HepG2 (cell line): ENCODE measurements at regions not wholly inside any gene's neighbourhood (a gene's known extent, or its start where the extent isn't known, plus 50 kb on each side); places are given as distances from the start of the nearest gene placed in this dataset.

Experiments
- ATAC-seq: fragments of 200-7000 bp; cut with Tn5 transposase; 3 replicates; pipeline ENCODE4 v1.9.1; 2020; ENCODE audit warnings: mild to moderate bottlenecking, moderate library complexity
- BruUV-seq: library from RNA; stranded (reverse); fragments of 400-500 nt; replicated peaks from 2 replicates; lab custom pipeline; 2021; lab: Mats Ljungman, UMichigan
- CTCF ChIA-PET: fragments of 300-600 bp; formaldehyde crosslinking; extraction: SDS; loops from one replicate; lab custom pipeline; 2021; ENCODE audit warnings: low total read pairs, inconsistent platforms, low intra/inter-chr PET ratio; lab: Yijun Ruan, JAX
- POLR2A ChIA-PET: fragments of 350-600 bp; sonication (Branson Sonifier 250); formaldehyde crosslinking; loops from one replicate; lab custom pipeline; 2020; ENCODE audit warnings: antibody characterized with exemption, inconsistent platforms; lab: Yijun Ruan, JAX
- DNase-seq: peaks from one replicate; pipeline ENCODE4 v3.0.0-alpha.2; 2015; ENCODE audit warnings: low spot score
- FAIRE-seq: peaks from 3 replicates; lab custom pipeline; 2011; peaks lifted over from hg19 to GRCh38; lab: Jason Lieb, UNC
- H2AFZ ChIP-seq: one replicate; pipeline ENCODE4 v1.6.1; 2011; ENCODE audit warnings: low read length, inconsistent platforms
- H3K27ac ChIP-seq: fragments of 300-600 bp; 3 replicates; pipeline ENCODE4 v1.8.0; 2011; ENCODE audit warnings: mixed run types, mild to moderate bottlenecking, mixed read lengths, low read length, inconsistent platforms; ENCODE audit not compliant: insufficient read depth; ENCODE audit errors: extremely low read length
- H3K27me3 ChIP-seq, 2 experiments: fragments of 200-600 bp in 1 of 2; 2 replicates in 1 of 2; 3 replicates in 1 of 2; pipeline versions ENCODE4 v1.6.0 to v1.8.0; 2011; ENCODE audit warnings: low read length in 2 of 2, mild to moderate bottlenecking in 2 of 2, moderate library complexity in 2 of 2, inconsistent platforms in 1 of 2; ENCODE audit not compliant: insufficient read depth in 2 of 2, control insufficient read depth in 1 of 2
- H3K36me3 ChIP-seq, 2 experiments: fragments of 200-600 bp in 1 of 2; replicated peaks in 1 of 2; 2 replicates in 1 of 2; 3 replicates in 1 of 2; pipeline versions ENCODE4 v1.5.1 to v1.8.0; 2011; ENCODE audit warnings: low read length in 2 of 2, inconsistent platforms in 1 of 2; ENCODE audit not compliant: insufficient read depth in 2 of 2, control insufficient read depth in 1 of 2
- H3K4me1 ChIP-seq: 2 replicates; pipeline ENCODE4 v1.5.1; 2012; ENCODE audit warnings: low read length, inconsistent platforms; ENCODE audit not compliant: insufficient read depth
- H3K4me2 ChIP-seq: 2 replicates; pipeline ENCODE4 v1.6.0; 2011; ENCODE audit warnings: low read depth, low read length, inconsistent platforms
- H3K4me3 ChIP-seq, 3 experiments: fragments of 200-600 bp in 1 of 3; sonication (generic), shearing (Covaris generic) in 1 of 3; replicated peaks in 1 of 3; 2 replicates each; pipeline ENCODE4 v1.5.1; 2011 to 2016; ENCODE audit warnings: low read length in 3 of 3, inconsistent platforms in 2 of 3, low read depth in 2 of 3, mild to moderate bottlenecking in 2 of 3, control low read depth in 1 of 3, mixed read lengths in 1 of 3; ENCODE audit not compliant: insufficient read depth in 1 of 3
- H3K79me2 ChIP-seq: one replicate; pipeline ENCODE4 v1.6.1; 2011; ENCODE audit warnings: low read length, inconsistent platforms; ENCODE audit not compliant: insufficient read depth
- H3K9ac ChIP-seq: 2 replicates; pipeline ENCODE4 v1.6.0; 2011; ENCODE audit warnings: mild to moderate bottlenecking, low read depth, low read length, inconsistent platforms; ENCODE audit not compliant: insufficient read depth
- H3K9me3 ChIP-seq: 2 replicates; pipeline ENCODE4 v1.5.1; 2012; ENCODE audit warnings: mild to moderate bottlenecking, low read length
- H4K20me1 ChIP-seq: 2 replicates; pipeline ENCODE4 v1.6.0; 2011; ENCODE audit warnings: inconsistent platforms, mild to moderate bottlenecking, low read length, moderate library complexity; ENCODE audit not compliant: insufficient read depth
- ARID5B ChIP-seq: IDR thresholded peaks from 2 replicates; pipeline ENCODE4 v1.4.0; 2020; ENCODE audit warnings: mild to moderate bottlenecking, missing genetic modification reagents
- ARNT ChIP-seq: fragments of 450-650 bp; IDR thresholded peaks from 2 replicates; pipeline ENCODE4 v1.6.1; 2017
- ARNTL ChIP-seq: sonication (generic); formaldehyde crosslinking; IDR thresholded peaks from 2 replicates; pipeline ENCODE4 v1.4.0; 2020; ENCODE audit warnings: mild to moderate bottlenecking, missing genetic modification reagents
- FOXA1 ChIP-seq, 2 experiments: fragments of 450-650 bp in 1 of 2; sonication (generic) in 1 of 2; formaldehyde crosslinking in 1 of 2; IDR thresholded peaks; 2 replicates each; pipeline versions ENCODE4 v1.4.0 to v1.6.1; 2016 to 2020; ENCODE audit warnings: missing genetic modification reagents in 1 of 2
- HDAC2 ChIP-seq: sonication (generic); formaldehyde crosslinking; IDR thresholded peaks from 2 replicates; pipeline ENCODE4 v1.4.0; 2020; ENCODE audit warnings: missing genetic modification reagents
- MLLT10 ChIP-seq: sonication (generic); formaldehyde crosslinking; IDR thresholded peaks from 2 replicates; pipeline ENCODE4 v1.4.0; 2020; ENCODE audit warnings: missing genetic modification reagents
- NFE2 ChIP-seq: sonication (generic); formaldehyde crosslinking; IDR thresholded peaks from 2 replicates; pipeline ENCODE4 v1.4.0; 2020; ENCODE audit warnings: missing genetic modification reagents
- NFRKB ChIP-seq: fragments of 450-650 bp; IDR thresholded peaks from 2 replicates; pipeline ENCODE4 v1.6.1; 2017
- RFX5 ChIP-seq: IDR thresholded peaks from 2 replicates; pipeline ENCODE4 v1.6.1; 2011; ENCODE audit warnings: low read depth, low read length, improper control_type of control experiment
- TBP ChIP-seq: sonication (generic); formaldehyde crosslinking; IDR thresholded peaks from 2 replicates; pipeline ENCODE4 v1.5.0; 2020; ENCODE audit warnings: missing genetic modification reagents
- ZNF256 ChIP-seq: sonication (generic); formaldehyde crosslinking; conservative IDR thresholded peaks from 2 replicates; pipeline ENCODE4 v1.4.0; 2020; ENCODE audit warnings: missing genetic modification reagents
- ZNF260 ChIP-seq: sonication (generic); formaldehyde crosslinking; IDR thresholded peaks from 2 replicates; pipeline ENCODE4 v1.4.0; 2020; ENCODE audit warnings: missing genetic modification reagents, low read depth, mild to moderate bottlenecking, borderline replicate concordance
- ZNF558 ChIP-seq: sonication (generic); formaldehyde crosslinking; IDR thresholded peaks from 2 replicates; pipeline ENCODE4 v1.9.0; 2022; ENCODE audit warnings: mild to moderate bottlenecking, missing genetic modification reagents, borderline replicate concordance
- ZNF577 ChIP-seq: sonication (generic); formaldehyde crosslinking; IDR thresholded peaks from 2 replicates; pipeline ENCODE4 v1.4.0; 2020; ENCODE audit warnings: mild to moderate bottlenecking, low read depth, missing genetic modification reagents, borderline replicate concordance
- ZNF713 ChIP-seq: sonication (generic); formaldehyde crosslinking; IDR thresholded peaks from 2 replicates; pipeline ENCODE4 v1.4.0; 2020; ENCODE audit warnings: mild to moderate bottlenecking, missing genetic modification reagents
- WGBS: methylation state at CpG from one replicate; pipeline ENCODE4 v1.1.6; 2017; ENCODE audit warnings: low lambda C conversion rate; 5-methylcytosine and 5-hydroxymethylcytosine counted together
- in situ Hi-C: cut with HindIII; loops from 2 replicates; pipeline ENCODE4 v1.10.0; 2017; ENCODE audit warnings: low pct_unique_long_range_greater_than_20kb; ENCODE audit not compliant: extremely low pct_ligation_motif_present
- intact Hi-C: fragments of 100-400 bp; cut with micrococcal nuclease; formaldehyde crosslinking; loops from one replicate; pipeline ENCODE4 v1.10.0; 2022; ENCODE audit not compliant: unreplicated experiment
- TF ChIP-seq, protein P1 (sequence below): sonication (generic); formaldehyde crosslinking; IDR thresholded peaks from 2 replicates; pipeline ENCODE4 v1.5.0; 2020; ENCODE audit warnings: missing genetic modification reagents
- TF ChIP-seq, protein P2 (sequence below): sonication (generic); formaldehyde crosslinking; IDR thresholded peaks from 2 replicates; pipeline ENCODE4 v1.4.0; 2020; ENCODE audit warnings: missing genetic modification reagents

- POLR2A ChIA-PET = no interaction called here
- CTCF ChIA-PET = no interaction called here
- H2AFZ ChIP-seq = no peak overlapping the region
- ATAC-seq (no peak), DNase-seq (no peak), FAIRE-seq (no peak)
- no peak overlapping the region for H3K27ac ChIP-seq
- no peak overlapping the region for H3K4me3 ChIP-seq
- no peak overlapping the region for H3K9ac ChIP-seq
- WGBS = 39% methylated on average over 3 of the region's 3 CpGs
- H3K36me3 ChIP-seq = no peaks in the 10 kb centered on the region
- in situ Hi-C loops = no loop called here
- intact Hi-C loops = no loop called here
- H3K4me2 ChIP-seq = no peak overlapping the region
- peaks cover 11% of the 10 kb centered on the region for H3K9me3 ChIP-seq
- peaks cover 6% of the 10 kb centered on the region; the same call in 1 of the 2 replicates for H3K4me1 ChIP-seq
- 0 out of 5 replicates have a peak, but pooled peaks cover 0 to 4% of the 10 kb centered on the region in 2 experiments for H3K27me3 ChIP-seq
- no peaks in the 10 kb centered on the region for H4K20me1 ChIP-seq
- no TSS peak for BruUV-seq
- no peaks in the 10 kb centered on the region for H3K79me2 ChIP-seq
- TF ChIP-seq RFX5 = no peak
- no peak for TF ChIP-seq ZNF256 (CRISPR knock-in tag)
- TF ChIP-seq, protein P1, sequence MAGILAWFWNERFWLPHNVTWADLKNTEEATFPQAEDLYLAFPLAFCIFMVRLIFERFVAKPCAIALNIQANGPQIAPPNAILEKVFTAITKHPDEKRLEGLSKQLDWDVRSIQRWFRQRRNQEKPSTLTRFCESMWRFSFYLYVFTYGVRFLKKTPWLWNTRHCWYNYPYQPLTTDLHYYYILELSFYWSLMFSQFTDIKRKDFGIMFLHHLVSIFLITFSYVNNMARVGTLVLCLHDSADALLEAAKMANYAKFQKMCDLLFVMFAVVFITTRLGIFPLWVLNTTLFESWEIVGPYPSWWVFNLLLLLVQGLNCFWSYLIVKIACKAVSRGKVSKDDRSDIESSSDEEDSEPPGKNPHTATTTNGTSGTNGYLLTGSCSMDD (CRISPR knock-in tag) = no peak
- TF ChIP-seq ZNF577 (CRISPR knock-in tag) = no peak
- TF ChIP-seq ZNF558 (CRISPR knock-in tag) = no peak
- no peak for TF ChIP-seq ARID5B (CRISPR knock-in tag)
- no peak for TF ChIP-seq HDAC2 (CRISPR knock-in tag)
- no peak for TF ChIP-seq MLLT10 (CRISPR knock-in tag)
- TF ChIP-seq, protein P2, sequence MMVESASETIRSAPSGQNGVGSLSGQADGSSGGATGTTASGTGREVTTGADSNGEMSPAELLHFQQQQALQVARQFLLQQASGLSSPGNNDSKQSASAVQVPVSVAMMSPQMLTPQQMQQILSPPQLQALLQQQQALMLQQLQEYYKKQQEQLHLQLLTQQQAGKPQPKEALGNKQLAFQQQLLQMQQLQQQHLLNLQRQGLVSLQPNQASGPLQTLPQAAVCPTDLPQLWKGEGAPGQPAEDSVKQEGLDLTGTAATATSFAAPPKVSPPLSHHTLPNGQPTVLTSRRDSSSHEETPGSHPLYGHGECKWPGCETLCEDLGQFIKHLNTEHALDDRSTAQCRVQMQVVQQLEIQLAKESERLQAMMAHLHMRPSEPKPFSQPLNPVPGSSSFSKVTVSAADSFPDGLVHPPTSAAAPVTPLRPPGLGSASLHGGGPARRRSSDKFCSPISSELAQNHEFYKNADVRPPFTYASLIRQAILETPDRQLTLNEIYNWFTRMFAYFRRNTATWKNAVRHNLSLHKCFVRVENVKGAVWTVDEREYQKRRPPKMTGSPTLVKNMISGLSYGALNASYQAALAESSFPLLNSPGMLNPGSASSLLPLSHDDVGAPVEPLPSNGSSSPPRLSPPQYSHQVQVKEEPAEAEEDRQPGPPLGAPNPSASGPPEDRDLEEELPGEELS (CRISPR knock-in tag) = no peak
- no peak for TF ChIP-seq FOXA1 (IDR thresholded peaks at IDR 0.05)
- no peak for TF ChIP-seq FOXA1 (CRISPR knock-in tag; IDR thresholded peaks at IDR 0.05)
- no peak for TF ChIP-seq NFRKB
- no peak for TF ChIP-seq ARNTL (CRISPR knock-in tag)
- TF ChIP-seq ARNT = no peak
- no peak for TF ChIP-seq ZNF713
- no peak for TF ChIP-seq ZNF260 (CRISPR knock-in tag)
- TF ChIP-seq TBP = no peak
- no peak for TF ChIP-seq NFE2 (CRISPR knock-in tag)
Measured at GRCh38 chr6:131398176-131398575, 174.8 kb upstream of the ARG1 start.
